NCI-H2081 (cell line): ENCODE measurements at regions not wholly inside any gene's neighbourhood (a gene's known extent, or its start where the extent isn't known, plus 50 kb on each side); places are given as distances from the start of the nearest gene placed in this dataset.

Experiments used
- DNase-seq, 2 experiments: peaks; one replicate each; lab custom pipeline; 2025; lab: John Stamatoyannopoulos, UW

- DNase-seq, result no peak
Measured at GRCh38 chr4:161132715-161133425, 1030.9 kb downstream of the FSTL5 start.

GRCh38 chr4:161121451-161121850, 1042.3 kb downstream of the FSTL5 start:
- DNase-seq, result no peak

DNA sequence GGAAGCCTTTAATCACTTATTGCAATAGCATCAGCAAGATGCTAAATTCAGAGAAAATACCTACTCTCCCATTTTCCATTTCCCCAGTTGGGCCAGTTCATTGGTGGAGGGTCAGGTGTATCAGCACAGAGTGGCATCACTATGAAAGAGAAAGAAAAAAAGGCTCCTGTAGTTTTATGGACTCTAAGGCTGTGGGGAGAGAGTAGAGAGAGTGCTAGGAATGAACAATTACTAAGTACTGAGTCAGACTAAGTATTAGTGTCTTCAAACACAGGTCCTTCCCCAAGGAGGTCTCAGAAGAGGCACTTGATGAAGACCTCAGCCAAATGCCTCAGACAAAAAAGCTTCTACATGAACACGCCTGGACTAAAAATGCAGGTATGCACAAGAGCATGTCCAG, 1061.9 kb downstream of the FSTL5 start:
- no peak for DNase-seq

GRCh38 chr4:161097821-161098220, 1066.0 kb downstream of the FSTL5 start:
- no peak for DNase-seq

GRCh38 chr4:161061046-161061445, 1102.8 kb downstream of the FSTL5 start:
- no peak for DNase-seq
